B cell (primary cell): ENCODE measurements at regions not wholly inside any gene's neighbourhood (a gene's known extent, or its start where the extent isn't known, plus 50 kb on each side); places are given as distances from the start of the nearest gene placed in this dataset.

ENCODE experiments used
- ATAC-seq: fragments of 200-7000 bp; cut with Tn5 transposase; one replicate; pipeline ENCODE4 v1.10.0; 2021; ENCODE audit warnings: low read depth, mild to moderate bottlenecking, moderate number of reproducible peaks, moderate library complexity
- CTCF ChIA-PET: fragments of 350-600 bp; sonication (Branson Sonifier 250); formaldehyde crosslinking; loops from one replicate; lab custom pipeline; 2021; ENCODE audit warnings: antibody characterized with exemption, inconsistent platforms; lab: Charles Lee
- POLR2A ChIA-PET: fragments of 350-600 bp; sonication (Branson Sonifier 250); formaldehyde crosslinking; loops from one replicate; lab custom pipeline; 2021; ENCODE audit warnings: antibody characterized with exemption; lab: Charles Lee
- DNase-seq: peaks from one replicate; pipeline ENCODE4 v3.0.0; 2013
- H2AFZ ChIP-seq: 2 replicates; pipeline ENCODE4 v1.6.1; 2012; ENCODE audit warnings: mild to moderate bottlenecking, low read depth, low read length; ENCODE audit not compliant: insufficient read depth, poor library complexity, severe bottlenecking
- H3K27ac ChIP-seq, 2 donors: 1 replicate in 1 of 2; 2 replicates in 1 of 2; pipeline ENCODE4 v1.5.1; 2012 to 2013; ENCODE audit warnings: low read length in 2 of 2, mild to moderate bottlenecking in 2 of 2, moderate library complexity in 1 of 2
- H3K27me3 ChIP-seq, 4 experiments: fragments of 200-600 bp in 1 of 4; sonication (generic) in 1 of 4; replicated peaks in 1 of 4; 1 replicate in 2 of 4; 2 replicates in 2 of 4; pipeline versions ENCODE4 v1.6.1 to v1.7.0; 2013 to 2016; ENCODE audit warnings: low read length in 3 of 4, mild to moderate bottlenecking in 2 of 4, mixed read lengths in 1 of 4, moderate library complexity in 1 of 4; ENCODE audit not compliant: insufficient read depth in 4 of 4, control insufficient read depth in 3 of 4; ENCODE audit errors: control extremely low read depth in 1 of 4
- H3K36me3 ChIP-seq, 2 experiments: replicated peaks in 1 of 2; 1 replicate in 1 of 2; 2 replicates in 1 of 2; pipeline versions ENCODE4 v1.6.1 to v1.7.1; 2013; ENCODE audit warnings: low read length in 1 of 2; ENCODE audit not compliant: insufficient read depth in 2 of 2, control insufficient read depth in 1 of 2; ENCODE audit errors: control extremely low read depth in 1 of 2, extremely low read depth in 1 of 2
- H3K4me1 ChIP-seq, 2 donors: fragments of 200-600 bp in 1 of 2; sonication (generic) in 1 of 2; 1 replicate in 1 of 2; 2 replicates in 1 of 2; pipeline versions ENCODE4 v1.5.1 to v1.6.1; 2013 to 2017; ENCODE audit warnings: low read length in 2 of 2; ENCODE audit not compliant: control insufficient read depth in 2 of 2, insufficient read depth in 2 of 2
- H3K4me2 ChIP-seq: replicated peaks from 2 replicates; pipeline ENCODE3; 2012; ENCODE audit warnings: mild to moderate bottlenecking, low read depth, low read length; ENCODE audit not compliant: poor library complexity, severe bottlenecking
- H3K4me3 ChIP-seq, 5 experiments: fragments of 200-600 bp in 1 of 5; sonication (generic) in 1 of 5; 1 replicate in 3 of 5; 2 replicates in 2 of 5; pipeline versions ENCODE4 v1.5.1 to v1.7.0; 2011 to 2016; ENCODE audit warnings: low read length in 4 of 5, mild to moderate bottlenecking in 4 of 5, low read depth in 2 of 5, control low read depth in 1 of 5, moderate library complexity in 1 of 5; ENCODE audit not compliant: insufficient read depth in 1 of 5; ENCODE audit errors: control extremely low read depth in 1 of 5, extremely low read depth in 1 of 5
- H3K79me2 ChIP-seq: fragments of 200-600 bp; sonication (generic); one replicate; pipeline ENCODE4 v1.6.0; 2016; ENCODE audit warnings: low read length; ENCODE audit not compliant: control insufficient read depth, insufficient read depth
- H3K9ac ChIP-seq: fragments of 200-600 bp; sonication (generic); 2 replicates; pipeline ENCODE4 v1.6.1; 2017; ENCODE audit warnings: mild to moderate bottlenecking, low read length, moderate library complexity
- H3K9me3 ChIP-seq, 3 donors: one replicate each; pipeline versions ENCODE4 v1.6.1 to v1.7.1; 2013; ENCODE audit warnings: low read length in 2 of 3; ENCODE audit not compliant: control insufficient read depth in 2 of 3, insufficient read depth in 1 of 3; ENCODE audit errors: control extremely low read depth in 1 of 3
- H4K20me1 ChIP-seq: 2 replicates; pipeline ENCODE4 v1.6.0; 2012; ENCODE audit warnings: mild to moderate bottlenecking, low read length; ENCODE audit not compliant: insufficient read depth, control insufficient read depth, poor library complexity, severe bottlenecking
- H3K27ac Mint-ChIP-seq: one replicate; pipeline ENCODE4 v1.8.0; 2021; ENCODE audit warnings: mixed read lengths
- H3K27me3 Mint-ChIP-seq: one replicate; pipeline ENCODE4 v1.8.0; 2021; ENCODE audit warnings: mixed read lengths
- H3K4me1 Mint-ChIP-seq: one replicate; pipeline ENCODE4 v1.8.0; 2021; ENCODE audit warnings: mixed read lengths
- H3K4me3 Mint-ChIP-seq: one replicate; pipeline ENCODE4 v1.8.0; 2021; ENCODE audit warnings: mixed read lengths
- H3K9me3 Mint-ChIP-seq: one replicate; pipeline ENCODE4 v1.8.0; 2022; ENCODE audit warnings: mixed read lengths; ENCODE audit not compliant: insufficient read depth
- CTCF ChIP-seq: fragments of 200-600 bp; IDR thresholded peaks from one replicate; pipeline ENCODE4 v1.8.0; 2022; ENCODE audit warnings: antibody characterized with exemption, mild to moderate bottlenecking
- EZH2 ChIP-seq: IDR thresholded peaks from 2 replicates; pipeline ENCODE4 v1.6.1; 2012; ENCODE audit warnings: borderline replicate concordance, low read depth, mild to moderate bottlenecking, moderate library complexity, low read length; ENCODE audit not compliant: insufficient read depth, poor library complexity, severe bottlenecking
- WGBS: methylation state at CpG from one replicate; pipeline ENCODE4 v1.1.5; 2013; ENCODE audit warnings: missing lambda C conversion rate; ENCODE audit not compliant: insufficient coverage; 5-methylcytosine and 5-hydroxymethylcytosine counted together
- intact Hi-C: fragments of 100-400 bp; cut with micrococcal nuclease; formaldehyde crosslinking; loops from one replicate; pipeline ENCODE4 v1.10.0; 2022

GRCh38 chr1:81020506-81020905 is 780.2 kb upstream of the ADGRL2 start:
- Histone ChIP-seq H3K27ac (no peak overlapping the region), H3K9ac (no peak overlapping the region), H3K79me2 (no peaks in the 10 kb centered on the region), H3K9me3 (peaks cover 0 to 2% (median 0%) of the 10 kb centered on the region in 3 donors), H3K36me3 (no peaks in the 10 kb centered on the region), H3K4me2 (no peak overlapping the region), H3K4me1 (no peaks in the 10 kb centered on the region), H2AFZ (no peak overlapping the region), H3K27me3 (no peaks in the 10 kb centered on the region), H3K4me3 (no peak overlapping the region), H4K20me1 (no peaks in the 10 kb centered on the region)
- DNase-seq (no peak), ATAC-seq (no peak)
- H3K9me3 Mint-ChIP-seq, result no peaks in the 10 kb centered on the region
- CTCF ChIA-PET, result no interaction called here
- TF ChIP-seq EZH2 (no peak), CTCF (no peak)
- intact Hi-C loops, result no loop called here
- H3K4me1 Mint-ChIP-seq, result no peaks in the 10 kb centered on the region
- H3K4me3 Mint-ChIP-seq, result no peak overlapping the region
- H3K27ac Mint-ChIP-seq, result no peak overlapping the region
- H3K27me3 Mint-ChIP-seq, result no peaks in the 10 kb centered on the region
- no CpG with 5 or more reads among the region's 1 CpG for WGBS
- POLR2A ChIA-PET, result no interaction called here

- H3K4me1 Mint-ChIP-seq, result no peaks in the 10 kb centered on the region
- no peak overlapping the region for H3K9ac ChIP-seq
- H3K4me1 ChIP-seq, result no peaks in the 10 kb centered on the region
- 87% methylated on average over 3 of the region's 3 CpGs for whole genome bisulfite sequencing
- TF ChIP-seq EZH2 (no peak), CTCF (no peak)
- H3K36me3 ChIP-seq, result no peaks in the 10 kb centered on the region
- H3K27ac ChIP-seq, result no peak overlapping the region
- intact Hi-C loops, result no loop called here
- ChIA-PET CTCF (no interaction called here), POLR2A (no interaction called here)
- DNase-seq (no peak), ATAC-seq (no peak)
- no peak overlapping the region for H3K4me3 Mint-ChIP-seq
- H3K27ac Mint-ChIP-seq, result no peak overlapping the region
- H3K4me2 ChIP-seq, result no peak overlapping the region
- H4K20me1 ChIP-seq, result no peaks in the 10 kb centered on the region
- no peaks in the 10 kb centered on the region for H3K27me3 Mint-ChIP-seq
- H3K27me3 ChIP-seq, result no peaks in the 10 kb centered on the region
- H3K9me3 ChIP-seq, result no peaks in the 10 kb centered on the region
- peaks cover 2% of the 10 kb centered on the region for H3K9me3 Mint-ChIP-seq
- no peak overlapping the region for H2AFZ ChIP-seq
- H3K4me3 ChIP-seq, result no peak overlapping the region
- no peaks in the 10 kb centered on the region for H3K79me2 ChIP-seq
Observed at GRCh38 chr1:81010126-81010525, 790.6 kb upstream of the ADGRL2 start.
